ENCODE measurements at regions not wholly inside any gene's neighbourhood (a gene's known extent, or its start where the extent isn't known, plus 50 kb on each side); places are given as distances from the start of the nearest gene placed in this dataset.

- Histone ChIP-seq H3K4me3 (no peak overlapping the region), H3K27ac (no peak overlapping the region), H3K36me3 (no peaks in the 10 kb centered on the region), H3K9me3 (no peaks in the 10 kb centered on the region), H3K4me1 (no peaks in the 10 kb centered on the region), H3K27me3 (no peaks in the 10 kb centered on the region)
- intact Hi-C loops (cut with DNase I) = no loop called here
- no peak for DNase-seq (ENCODE audit: low spot score in 2 of 2)
- TF ChIP-seq CTCF (IDR thresholded peaks at IDR 0.05) = no peak
Observed at GRCh38 chr12:60921541-60921940, 1325.7 kb downstream of the SLC16A7 start.

DNA sequence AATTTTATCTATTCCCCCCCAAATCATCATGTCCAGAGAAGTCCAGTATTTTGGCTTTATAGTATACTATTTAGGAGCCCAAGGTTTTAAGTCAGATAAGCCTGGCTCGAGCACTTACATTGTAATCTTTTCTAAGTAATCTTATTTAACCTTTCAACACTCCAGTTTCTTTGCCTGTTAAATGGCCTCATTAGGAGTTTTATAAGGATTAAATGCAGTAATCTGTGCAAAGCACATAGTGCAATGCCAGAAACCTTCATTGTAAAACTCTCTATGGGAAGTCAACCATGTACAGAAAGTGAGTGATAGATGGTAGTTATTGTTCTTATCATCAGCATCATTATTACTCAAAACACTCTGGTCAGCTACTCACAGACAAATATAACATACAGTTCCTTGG, 1330.4 kb downstream of the SLC16A7 start:
- Histone ChIP-seq H3K27ac (no peak overlapping the region), H3K9me3 (no peaks in the 10 kb centered on the region), H3K27me3 (no peaks in the 10 kb centered on the region), H3K36me3 (no peaks in the 10 kb centered on the region), H3K4me3 (no peak overlapping the region), H3K4me1 (no peaks in the 10 kb centered on the region)
- no peak for DNase-seq (ENCODE audit: low spot score in 2 of 2)
- no peak for TF ChIP-seq CTCF (IDR thresholded peaks at IDR 0.05)
- intact Hi-C loops (cut with DNase I) = no loop called here

DNA sequence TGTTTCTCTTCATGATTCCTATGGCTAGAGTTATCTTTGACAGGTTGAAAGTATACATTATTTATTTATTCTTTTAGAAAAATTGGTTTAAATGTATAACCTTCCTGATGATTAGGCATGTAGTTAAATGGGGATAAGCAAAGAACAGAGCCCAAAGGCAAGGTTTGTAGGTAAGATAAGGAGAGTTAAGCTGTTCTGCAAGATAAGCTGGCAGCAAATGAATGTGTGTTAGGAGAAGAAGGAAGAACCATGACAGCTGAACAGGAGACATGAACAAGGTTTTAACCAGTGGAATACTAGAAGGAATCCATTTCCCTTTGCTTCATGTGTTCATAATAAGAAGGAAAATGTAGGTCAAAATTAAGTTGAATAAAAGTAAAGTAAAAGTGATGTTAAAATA, 1330.1 kb upstream of the USP15 start:
- no peaks in the 10 kb centered on the region for H3K36me3 ChIP-seq
- intact Hi-C loops (cut with DNase I) = no loop called here
- H3K27me3 ChIP-seq = no peaks in the 10 kb centered on the region
- no peak for TF ChIP-seq CTCF (IDR thresholded peaks at IDR 0.05)
- peaks cover 0 to 18% of the 10 kb centered on the region in 2 donors for H3K9me3 ChIP-seq
- H3K4me3 ChIP-seq = no peak overlapping the region
- H3K27ac ChIP-seq = no peak overlapping the region
- no peak for DNase-seq (ENCODE audit: low spot score in 2 of 2)
- no peaks in the 10 kb centered on the region for H3K4me1 ChIP-seq

DNA sequence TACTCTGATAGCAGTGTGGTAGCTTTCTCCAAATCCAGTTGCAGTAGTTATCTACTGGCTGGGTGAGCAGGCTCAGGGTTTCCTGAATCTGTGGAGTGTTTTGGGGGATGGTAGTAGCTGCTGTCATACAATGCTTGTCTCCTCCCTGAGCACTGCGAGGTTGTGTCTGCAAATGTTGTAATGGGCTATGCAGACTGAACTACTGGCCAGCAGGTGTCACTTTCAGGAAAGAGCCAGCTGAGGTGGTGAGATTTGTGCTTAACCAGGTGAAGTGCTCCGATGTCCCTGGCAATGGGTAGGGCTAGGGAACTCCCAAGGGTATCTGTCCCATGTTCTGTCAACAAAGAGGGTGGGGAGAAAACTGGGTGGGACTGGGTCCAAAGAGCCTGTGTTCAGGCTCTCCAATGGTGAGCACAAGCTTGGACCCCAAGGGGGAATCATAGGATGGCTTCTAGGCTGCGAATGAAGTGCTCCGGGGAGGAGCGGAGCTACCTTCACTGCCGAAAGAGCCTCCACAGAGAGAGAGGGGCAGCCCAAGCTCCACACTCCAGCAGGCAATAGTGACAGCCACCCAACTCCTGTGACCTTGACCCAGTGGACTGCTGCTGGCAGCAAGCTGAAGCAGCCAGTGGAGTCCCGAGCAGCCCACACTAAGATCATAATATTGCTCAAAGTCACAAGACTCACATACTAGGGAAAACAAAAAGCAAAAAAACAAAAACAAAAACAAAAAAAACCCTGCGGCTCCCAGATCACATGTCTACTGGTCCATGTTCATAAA, 1324.0 kb upstream of the USP15 start:
- no peak for TF ChIP-seq CTCF (IDR thresholded peaks at IDR 0.05)
- no peak for DNase-seq (ENCODE audit: low spot score in 2 of 2)
- Histone ChIP-seq H3K27me3 (no peaks in the 10 kb centered on the region), H3K27ac (no peak overlapping the region), H3K4me1 (no peaks in the 10 kb centered on the region), H3K36me3 (no peaks in the 10 kb centered on the region), H3K4me3 (no peak overlapping the region), H3K9me3 (peaks cover 0 to 19% of the 10 kb centered on the region in 2 donors)
- intact Hi-C loops (cut with DNase I) = no loop called here

DNA sequence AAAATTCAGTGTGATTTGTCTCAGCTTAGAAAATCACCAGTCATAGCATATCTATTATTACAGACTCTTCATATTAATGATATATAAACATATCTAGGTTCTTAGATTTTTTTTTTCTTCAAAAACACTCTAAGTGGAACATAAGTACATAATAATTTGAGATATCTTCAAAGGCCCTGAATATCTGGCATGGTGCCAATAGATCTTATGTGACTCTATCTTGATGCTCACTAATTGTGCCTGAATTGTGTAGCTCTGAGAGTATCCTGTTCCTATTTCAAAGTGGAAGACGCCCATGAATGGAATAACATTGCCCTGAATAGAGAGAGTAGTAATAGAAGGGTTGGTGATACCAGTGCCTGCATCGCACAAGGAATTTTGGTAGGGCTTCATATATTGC, 1312.7 kb upstream of the USP15 start:
- H3K4me1 ChIP-seq = no peaks in the 10 kb centered on the region
- no peaks in the 10 kb centered on the region for H3K27me3 ChIP-seq
- TF ChIP-seq CTCF (IDR thresholded peaks at IDR 0.05) = no peak
- H3K9me3 ChIP-seq = no peaks in the 10 kb centered on the region
- H3K4me3 ChIP-seq = no peak overlapping the region
- H3K36me3 ChIP-seq = no peaks in the 10 kb centered on the region
- intact Hi-C loops (cut with DNase I) = no loop called here
- no peak overlapping the region for H3K27ac ChIP-seq
- DNase-seq (ENCODE audit: low spot score in 2 of 2) = no peak

GRCh38 chr12:60967128-60967527, 1293.1 kb upstream of the USP15 start:
- Histone ChIP-seq H3K27me3 (no peaks in the 10 kb centered on the region), H3K4me3 (no peak overlapping the region), H3K9me3 (no peaks in the 10 kb centered on the region), H3K36me3 (no peaks in the 10 kb centered on the region), H3K4me1 (no peaks in the 10 kb centered on the region), H3K27ac (no peak overlapping the region)
- DNase-seq (ENCODE audit: low spot score in 2 of 2) = no peak
- intact Hi-C loops (cut with DNase I) = no loop called here
- TF ChIP-seq CTCF (IDR thresholded peaks at IDR 0.05) = no peak

All from ascending aorta (tissue), 2 donors.